Pancreas (tissue), 10 donors: ENCODE measurements at regions not wholly inside any gene's neighbourhood (a gene's known extent, or its start where the extent isn't known, plus 50 kb on each side); places are given as distances from the start of the nearest gene placed in this dataset.

ENCODE experiments used
- ATAC-seq, 4 donors: fragments of 200-7000 bp; cut with Tn5 transposase; one replicate each; pipeline versions ENCODE4 v1.8.0 to v1.9.1; 2020; ENCODE audit warnings: mild to moderate bottlenecking in 4 of 4, moderate library complexity in 4 of 4
- DNase-seq, 6 donors: peaks; one replicate each; pipeline ENCODE4 v3.0.0-alpha.2; 2020
- FAIRE-seq: peaks from 2 replicates; lab custom pipeline; 2012; peaks lifted over from hg19 to GRCh38; lab: Jason Lieb, UNC
- H3K27ac ChIP-seq, 4 donors: fragments of 200-600 bp; sonication (generic); 1 replicate in 3 of 4; 2 replicates in 1 of 4; pipeline versions ENCODE4 v1.5.0 to v1.8.0; 2020
- H3K27me3 ChIP-seq, 4 donors: fragments of 200-600 bp; one replicate each; pipeline ENCODE4 v1.8.0; 2021
- H3K36me3 ChIP-seq, 3 donors: fragments of 200-600 bp; sonication (generic) in 1 of 3; one replicate each; pipeline versions ENCODE4 v1.5.0 to v1.8.0; 2020 to 2021
- H3K4me1 ChIP-seq, 3 donors: fragments of 200-600 bp; one replicate each; pipeline ENCODE4 v1.8.0; 2021
- H3K4me3 ChIP-seq, 4 donors: fragments of 200-600 bp; sonication (generic) in 2 of 4; one replicate each; pipeline versions ENCODE4 v1.5.0 to v1.8.0; 2020 to 2021
- H3K9me3 ChIP-seq, 4 donors: fragments of 200-600 bp; one replicate each; pipeline ENCODE4 v1.8.0; 2021
- WGBS, 2 donors: extraction: QIAGEN DNeasy Blood & Tissue Kit; methylation state at CpG; one replicate each; pipeline ENCODE4 v1.1.7; 2013; 5-methylcytosine and 5-hydroxymethylcytosine counted together
- intact Hi-C, 3 donors: fragments of 100-400 bp; cut with DNase I; formaldehyde crosslinking; loops; one replicate each; pipeline versions ENCODE4 v1.11.1 to v1.14.2; 2022
- TF ChIP-seq, protein P1 (sequence below), 4 donors: fragments of 200-600 bp; sonication (generic) in 3 of 4; IDR thresholded peaks; one replicate each; pipeline versions ENCODE4 v1.5.0 to v1.8.0; 2021; ENCODE audit warnings: antibody characterized with exemption in 4 of 4
- donor health status: healthy with polysubstance abuse.
- donor health status: DM: no; HTN: no; CAD: no; lungs with moderate emphysema.
- donor health status: DM: no; HTN: no; CAD: no.
- donor health status: control.
- donor health status: control.
- donor health status: Bipolar disorder and iron deficiency.
- donor health status: DM: yes; HTN: yes; CAD: no.
- donor health status: DM: no; HTN: no; CAD: no.
- donor health status: DM: no; HTN: no; CAD: no.
- donor health status: DM: yes; HTN: yes; CAD: no.

DNA sequence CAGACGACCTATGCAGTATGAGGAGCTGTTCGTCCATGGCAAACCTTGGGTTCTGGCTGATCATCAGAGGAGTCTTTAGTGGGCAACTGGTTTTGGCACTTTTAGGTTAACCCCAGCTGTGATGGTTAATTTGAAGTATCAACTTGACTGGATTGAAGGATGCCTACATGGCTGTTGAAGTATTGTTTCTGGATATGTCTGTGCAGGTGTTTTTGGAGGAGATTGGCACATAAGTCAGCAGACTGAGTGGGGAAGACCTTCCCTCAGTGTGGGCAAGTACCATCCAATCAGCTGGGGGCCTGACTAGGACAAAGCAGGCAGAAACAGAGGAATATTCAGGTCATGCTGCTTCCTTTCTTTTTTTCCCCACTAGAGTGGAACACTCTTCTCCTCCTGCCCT, 284.1 kb downstream of the NFKBIZ start:
- no peaks in the 10 kb centered on the region for H3K27me3 ChIP-seq
- H3K27ac ChIP-seq, result no peak overlapping the region
- intact Hi-C loops, result no loop called here
- no peak overlapping the region for H3K4me3 ChIP-seq
- ATAC-seq, result no peak
- H3K36me3 ChIP-seq, result no peaks in the 10 kb centered on the region
- TF ChIP-seq, protein P1, sequence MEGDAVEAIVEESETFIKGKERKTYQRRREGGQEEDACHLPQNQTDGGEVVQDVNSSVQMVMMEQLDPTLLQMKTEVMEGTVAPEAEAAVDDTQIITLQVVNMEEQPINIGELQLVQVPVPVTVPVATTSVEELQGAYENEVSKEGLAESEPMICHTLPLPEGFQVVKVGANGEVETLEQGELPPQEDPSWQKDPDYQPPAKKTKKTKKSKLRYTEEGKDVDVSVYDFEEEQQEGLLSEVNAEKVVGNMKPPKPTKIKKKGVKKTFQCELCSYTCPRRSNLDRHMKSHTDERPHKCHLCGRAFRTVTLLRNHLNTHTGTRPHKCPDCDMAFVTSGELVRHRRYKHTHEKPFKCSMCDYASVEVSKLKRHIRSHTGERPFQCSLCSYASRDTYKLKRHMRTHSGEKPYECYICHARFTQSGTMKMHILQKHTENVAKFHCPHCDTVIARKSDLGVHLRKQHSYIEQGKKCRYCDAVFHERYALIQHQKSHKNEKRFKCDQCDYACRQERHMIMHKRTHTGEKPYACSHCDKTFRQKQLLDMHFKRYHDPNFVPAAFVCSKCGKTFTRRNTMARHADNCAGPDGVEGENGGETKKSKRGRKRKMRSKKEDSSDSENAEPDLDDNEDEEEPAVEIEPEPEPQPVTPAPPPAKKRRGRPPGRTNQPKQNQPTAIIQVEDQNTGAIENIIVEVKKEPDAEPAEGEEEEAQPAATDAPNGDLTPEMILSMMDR (IDR thresholded peaks at IDR 0.05), result no peak
- no peak for FAIRE-seq
- DNase-seq, result no peak
- H3K9me3 ChIP-seq, result no peaks in the 10 kb centered on the region
- 88 to 93% methylated on average over 2 of the region's 2 CpGs for WGBS, 2 donors
- peaks cover 0 to 2% (median 0%) of the 10 kb centered on the region in 3 donors for H3K4me1 ChIP-seq

DNA sequence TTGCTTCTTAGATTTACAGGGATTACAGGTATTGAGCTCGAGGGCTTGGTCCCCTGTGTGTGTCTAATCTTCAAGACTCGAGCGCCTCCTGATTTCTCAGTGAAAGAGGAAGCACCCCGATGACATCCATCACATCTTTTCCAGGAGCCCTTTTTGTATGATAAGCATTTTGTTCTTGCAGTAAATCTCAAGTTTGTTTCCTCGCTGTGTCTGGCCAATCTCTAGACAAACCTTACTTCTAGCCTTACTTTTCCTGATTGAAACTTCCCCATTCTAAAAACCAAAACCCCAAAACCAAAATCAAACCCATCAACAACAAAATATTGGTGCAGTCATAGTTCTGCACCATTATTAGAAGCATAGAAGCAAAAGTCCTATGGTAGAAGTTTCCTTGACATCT, 286.0 kb downstream of the NFKBIZ start:
- TF ChIP-seq, protein P1 (IDR thresholded peaks at IDR 0.05), result no peak
- no peaks in the 10 kb centered on the region for H3K27me3 ChIP-seq
- no peak for DNase-seq
- no peak for FAIRE-seq
- no peak overlapping the region for H3K27ac ChIP-seq
- H3K9me3 ChIP-seq, result no peaks in the 10 kb centered on the region
- ATAC-seq, result no peak
- no peaks in the 10 kb centered on the region for H3K4me1 ChIP-seq
- H3K4me3 ChIP-seq, result no peak overlapping the region
- WGBS, 2 donors, result 81 to 95% methylated on average over 5 of the region's 5 CpGs
- intact Hi-C loops, result no loop called here
- H3K36me3 ChIP-seq, result no peaks in the 10 kb centered on the region

DNA sequence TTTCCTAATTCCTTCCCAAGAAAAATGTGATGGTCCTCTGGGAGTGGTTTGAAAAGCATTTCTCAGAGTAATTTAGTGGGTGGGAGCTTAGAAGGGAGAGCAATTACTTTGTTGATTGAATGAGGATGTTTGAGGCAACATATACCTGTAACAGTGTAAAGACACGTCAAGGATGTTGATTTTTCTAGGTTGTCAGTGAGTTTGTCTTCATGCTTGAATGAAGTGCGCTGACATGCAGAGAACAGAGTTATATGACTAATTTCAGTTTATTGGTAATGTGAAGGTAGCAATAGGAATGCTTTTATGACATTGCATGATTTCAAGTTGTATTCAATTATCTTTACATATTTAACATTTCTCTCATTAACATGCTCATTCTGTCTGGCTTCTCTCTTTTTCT, 286.9 kb downstream of the NFKBIZ start:
- intact Hi-C loops, result no loop called here
- no peak for FAIRE-seq
- Histone ChIP-seq H3K27ac (no peak overlapping the region), H3K36me3 (no peaks in the 10 kb centered on the region), H3K27me3 (no peaks in the 10 kb centered on the region), H3K4me3 (no peak overlapping the region), H3K4me1 (no peaks in the 10 kb centered on the region), H3K9me3 (no peaks in the 10 kb centered on the region)
- TF ChIP-seq, protein P1 (IDR thresholded peaks at IDR 0.05), result no peak
- ATAC-seq, result no peak
- no peak for DNase-seq
- WGBS, 2 donors, result 93 to 95% methylated on average over 2 of the region's 2 CpGs

DNA sequence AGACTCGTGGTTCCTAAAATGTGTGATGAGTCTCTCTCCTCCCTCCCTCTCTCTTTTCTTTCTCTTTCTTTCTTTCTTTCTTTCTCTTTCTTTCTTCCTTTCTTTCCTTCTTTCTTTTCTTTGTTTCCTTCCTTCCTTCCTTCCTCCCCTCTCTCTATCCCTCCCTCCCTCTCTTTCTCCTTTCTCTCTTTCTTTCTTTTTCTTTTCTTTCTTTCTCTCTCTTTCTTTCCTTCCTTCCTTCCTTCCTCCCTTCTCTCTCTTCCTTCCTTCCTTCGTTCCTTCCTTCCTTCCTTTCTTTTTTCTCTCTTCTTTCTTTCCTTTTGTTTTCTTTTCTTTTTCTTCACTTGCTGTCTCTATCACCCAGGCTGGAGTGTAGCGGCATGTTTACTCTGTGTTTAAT, 290.8 kb downstream of the NFKBIZ start:
- no peak overlapping the region for H3K4me3 ChIP-seq
- no peak overlapping the region for H3K27ac ChIP-seq
- H3K4me1 ChIP-seq, result no peaks in the 10 kb centered on the region
- no peaks in the 10 kb centered on the region for H3K9me3 ChIP-seq
- no peak for FAIRE-seq
- intact Hi-C loops, result no loop called here
- no peaks in the 10 kb centered on the region for H3K27me3 ChIP-seq
- H3K36me3 ChIP-seq, result no peaks in the 10 kb centered on the region
- ATAC-seq, result no peak
- TF ChIP-seq, protein P1 (IDR thresholded peaks at IDR 0.05), result no peak
- WGBS, 2 donors, result 71 to 85% methylated on average over 3 of the region's 3 CpGs
- no peak for DNase-seq

DNA sequence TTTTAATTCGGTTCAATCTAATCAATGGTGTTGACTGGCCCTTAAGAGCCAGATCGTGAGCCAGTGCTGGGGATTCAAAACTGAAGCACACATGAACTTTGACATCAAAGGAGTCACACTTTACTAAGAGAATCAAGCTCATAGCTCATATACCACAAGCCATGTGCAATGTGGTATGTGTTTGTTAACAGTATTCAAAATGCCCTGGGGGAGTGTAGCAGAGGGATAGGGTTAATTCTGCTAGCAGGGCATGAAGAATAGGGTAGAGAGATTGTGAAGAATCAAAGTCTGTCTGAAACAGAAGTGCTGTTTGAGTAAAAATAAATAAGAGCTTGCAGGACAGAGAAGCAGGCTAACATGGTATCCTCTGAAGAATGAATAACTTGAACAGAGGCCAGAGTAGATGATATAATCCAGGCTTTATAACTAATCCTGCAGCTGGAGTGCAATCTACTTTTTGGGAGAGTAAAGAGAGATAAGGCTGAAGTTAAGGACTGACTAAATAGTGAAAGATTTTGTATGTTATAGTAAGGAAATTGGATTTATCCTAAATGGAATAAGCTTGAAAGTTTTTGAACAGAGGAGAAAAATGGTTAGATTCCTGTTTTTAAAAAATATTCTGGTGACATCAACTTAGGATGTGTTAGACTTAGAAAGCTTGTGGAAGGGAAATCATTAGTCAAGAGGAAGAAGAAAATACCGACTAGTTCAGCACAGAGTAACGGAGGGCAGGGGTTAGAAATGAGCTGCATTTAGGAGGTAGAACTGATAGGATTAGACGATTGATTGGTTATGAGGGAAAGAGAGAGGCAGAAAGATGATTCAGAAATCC, 292.0 kb downstream of the NFKBIZ start:
- H3K4me3 ChIP-seq, result no peak overlapping the region
- H3K36me3 ChIP-seq, result no peaks in the 10 kb centered on the region
- WGBS, 2 donors, result 61 to 72% methylated on average over 5 of the region's 5 CpGs
- TF ChIP-seq, protein P1 (IDR thresholded peaks at IDR 0.05), result no peak
- no peak for FAIRE-seq
- intact Hi-C loops, result no loop called here
- no peaks in the 10 kb centered on the region for H3K27me3 ChIP-seq
- ATAC-seq, result peak in 1 of 4 donors; percentile 35
- DNase-seq, result no peak
- no peaks in the 10 kb centered on the region for H3K9me3 ChIP-seq
- H3K27ac ChIP-seq, result no peak overlapping the region
- no peaks in the 10 kb centered on the region for H3K4me1 ChIP-seq
